GM10248 (cell line): ENCODE measurements at regions not wholly inside any gene's neighbourhood (a gene's known extent, or its start where the extent isn't known, plus 50 kb on each side); places are given as distances from the start of the nearest gene placed in this dataset.

ENCODE experiments used
- CTCF ChIA-PET: fragments of 300-600 bp; sonication (Branson Sonifier 250); formaldehyde crosslinking; extraction: SDS; loops from one replicate; lab custom pipeline; 2021; ENCODE audit warnings: antibody characterized with exemption; lab: Yijun Ruan, JAX
- POLR2A ChIA-PET: fragments of 350-650 bp; sonication (Branson Sonifier 250); formaldehyde crosslinking; extraction: SDS; loops from one replicate; lab custom pipeline; 2020; ENCODE audit warnings: antibody characterized with exemption; lab: Yijun Ruan, JAX
- DNase-seq: peaks from one replicate; pipeline ENCODE4 v3.0.0; 2012; ENCODE audit errors: extremely low spot score
- CTCF ChIP-seq: IDR thresholded peaks from 2 replicates; pipeline ENCODE4 v1.5.1; 2012; ENCODE audit warnings: mild to moderate bottlenecking, low read depth; ENCODE audit errors: extremely low read depth, missing control alignments, control extremely low read depth

- DNase-seq: no peak
- TF ChIP-seq CTCF: no peak
- POLR2A ChIA-PET: no interaction called here
- CTCF ChIA-PET: interaction anchor here (1.0 to 1.6 kb wide), 3 partner anchors 8 to 28 kb away, joined by 3 to 8 read pairs (median 5); no protein-coding TSS in a partner anchor
Observed at GRCh38 chr5:99088309-99088708, 159.5 kb upstream of the CHD1 start.

- POLR2A ChIA-PET: no interaction called here
- no peak for TF ChIP-seq CTCF
- no peak for DNase-seq
- CTCF ChIA-PET: interaction anchor here (1.6 kb wide), 1 partner anchor 9 kb away, joined by 4 read pairs; no protein-coding TSS in a partner anchor
Observed at GRCh38 chr5:99083197-99083596, 154.4 kb upstream of the CHD1 start.

- ChIA-PET POLR2A (no interaction called here), CTCF (no interaction called here)
- TF ChIP-seq CTCF: no peak
- DNase-seq: no peak
Observed at GRCh38 chr5:99081711-99082110, 152.9 kb upstream of the CHD1 start.

- DNase-seq: no peak
- POLR2A ChIA-PET: no interaction called here
- CTCF ChIA-PET: interaction anchor here (1.1 kb wide), 1 partner anchor 16 kb away, joined by 4 read pairs; no protein-coding TSS in a partner anchor
- TF ChIP-seq CTCF: no peak
Observed at GRCh38 chr5:99076723-99077640, 148.2 kb upstream of the CHD1 start.

- no peak for TF ChIP-seq CTCF
- ChIA-PET CTCF (interaction anchor here (1.0 kb wide), 1 partner anchor 24 kb away, joined by 3 read pairs; no protein-coding TSS in a partner anchor), POLR2A (no interaction called here)
- DNase-seq: no peak
Observed at GRCh38 chr5:99072846-99073245, 144.0 kb upstream of the CHD1 start.

GRCh38 chr5:99070822-99071221 lies 142.0 kb upstream of the CHD1 start:
- ChIA-PET POLR2A (no interaction called here), CTCF (interaction anchor here (1.6 to 3.0 kb wide), 2 partner anchors 10 to 26 kb away, joined by 3 to 16 read pairs; no protein-coding TSS in a partner anchor)
- TF ChIP-seq CTCF: no peak
- no peak for DNase-seq
